Kidney (tissue), 13 donors: ENCODE measurements at regions not wholly inside any gene's neighbourhood (a gene's known extent, or its start where the extent isn't known, plus 50 kb on each side); places are given as distances from the start of the nearest gene placed in this dataset.
A peak's percentile ranks its signal among the peaks of the same experiment; 100 is the strongest.

ENCODE experiments used
- DNase-seq, 5 donors: peaks; one replicate each; pipeline ENCODE4 v3.0.0-alpha.2; 2013 to 2020
- FAIRE-seq: peaks from 2 replicates; lab custom pipeline; 2012; peaks lifted over from hg19 to GRCh38; lab: Jason Lieb, UNC
- H3K27ac ChIP-seq, 2 donors: one replicate each; pipeline ENCODE4 v1.7.0; 2013; ENCODE audit warnings: low read depth in 2 of 2, low read length in 2 of 2, inconsistent platforms in 1 of 2
- H3K27me3 ChIP-seq: one replicate; pipeline ENCODE4 v1.7.1; 2013; ENCODE audit warnings: low read length, inconsistent platforms; ENCODE audit not compliant: control insufficient read depth, insufficient read depth
- H3K36me3 ChIP-seq, 3 donors: one replicate each; pipeline versions ENCODE4 v1.7.0 to v1.7.1; 2013; ENCODE audit warnings: low read length in 3 of 3, control low read depth in 1 of 3, inconsistent platforms in 1 of 3; ENCODE audit not compliant: insufficient read depth in 3 of 3, control insufficient read depth in 2 of 3
- H3K4me1 ChIP-seq, 3 donors: one replicate each; pipeline versions ENCODE4 v1.7.0 to v1.7.1; 2013; ENCODE audit warnings: low read length in 3 of 3, inconsistent platforms in 1 of 3, low read depth in 1 of 3; ENCODE audit not compliant: control insufficient read depth in 2 of 3, insufficient read depth in 2 of 3
- H3K4me3 ChIP-seq, 3 donors: one replicate each; pipeline versions ENCODE4 v1.7.0 to v1.8.1; 2013; ENCODE audit warnings: low read length in 3 of 3, control low read depth in 1 of 3, inconsistent platforms in 1 of 3
- H3K9ac ChIP-seq, 3 donors: one replicate each; pipeline versions ENCODE4 v1.7.0 to v1.7.1; 2013; ENCODE audit warnings: low read length in 3 of 3, control low read depth in 1 of 3, inconsistent platforms in 1 of 3
- H3K9me3 ChIP-seq, 3 donors: one replicate each; pipeline versions ENCODE4 v1.7.0 to v1.7.1; 2013; ENCODE audit warnings: low read length in 3 of 3, control low read depth in 1 of 3, inconsistent platforms in 1 of 3; ENCODE audit not compliant: control insufficient read depth in 2 of 3, insufficient read depth in 1 of 3
- intact Hi-C: fragments of 100-400 bp; cut with DNase I; formaldehyde crosslinking; loops from one replicate; pipeline ENCODE4 v1.11.1; 2022
- TF ChIP-seq, protein P1 (sequence below): IDR thresholded peaks from 3 replicates; pipeline ENCODE4 v1.5.1; 2012; ENCODE audit warnings: mild to moderate bottlenecking, moderate library complexity, borderline replicate concordance; ENCODE audit not compliant: insufficient read depth; ENCODE audit errors: extremely low read depth
- donor health status: control.
- donor health status: control.
- donor health status: control.
- donor health status: control.
- donor health status: control.
- donor health status: DM: yes; HTN: yes; CAD: no.
- donor health status: Normal renal cell carcinoma (clear cell type).

DNA sequence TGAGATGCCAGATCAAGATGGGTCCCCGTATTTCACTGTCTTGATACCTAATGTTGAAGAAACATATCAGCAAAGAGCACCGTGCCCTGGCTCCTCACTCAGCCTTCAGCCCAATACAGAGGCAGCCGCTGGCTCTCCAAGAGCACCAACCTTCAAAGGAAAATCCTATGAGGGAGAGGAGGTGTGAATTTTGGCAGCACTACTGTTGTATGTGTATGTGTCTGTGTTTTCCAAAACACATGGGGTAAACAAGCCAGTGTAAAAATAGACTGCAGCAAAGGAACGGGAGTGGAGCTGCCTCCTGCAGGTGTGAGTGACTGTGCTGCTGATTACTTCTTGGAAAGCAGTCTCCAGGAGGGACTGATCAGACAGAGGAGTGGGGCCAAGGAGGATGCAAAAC is 194.0 kb upstream of the CDH5 start:
- Histone ChIP-seq H3K4me1 (no peaks in the 10 kb centered on the region), H3K27ac (no peak overlapping the region), H3K4me3 (no peak overlapping the region), H3K27me3 (no peaks in the 10 kb centered on the region), H3K9ac (no peak overlapping the region), H3K9me3 (no peaks in the 10 kb centered on the region), H3K36me3 (no peaks in the 10 kb centered on the region)
- intact Hi-C loops = no loop called here
- DNase-seq (no peak), FAIRE-seq (no peak)
- TF ChIP-seq, protein P1, sequence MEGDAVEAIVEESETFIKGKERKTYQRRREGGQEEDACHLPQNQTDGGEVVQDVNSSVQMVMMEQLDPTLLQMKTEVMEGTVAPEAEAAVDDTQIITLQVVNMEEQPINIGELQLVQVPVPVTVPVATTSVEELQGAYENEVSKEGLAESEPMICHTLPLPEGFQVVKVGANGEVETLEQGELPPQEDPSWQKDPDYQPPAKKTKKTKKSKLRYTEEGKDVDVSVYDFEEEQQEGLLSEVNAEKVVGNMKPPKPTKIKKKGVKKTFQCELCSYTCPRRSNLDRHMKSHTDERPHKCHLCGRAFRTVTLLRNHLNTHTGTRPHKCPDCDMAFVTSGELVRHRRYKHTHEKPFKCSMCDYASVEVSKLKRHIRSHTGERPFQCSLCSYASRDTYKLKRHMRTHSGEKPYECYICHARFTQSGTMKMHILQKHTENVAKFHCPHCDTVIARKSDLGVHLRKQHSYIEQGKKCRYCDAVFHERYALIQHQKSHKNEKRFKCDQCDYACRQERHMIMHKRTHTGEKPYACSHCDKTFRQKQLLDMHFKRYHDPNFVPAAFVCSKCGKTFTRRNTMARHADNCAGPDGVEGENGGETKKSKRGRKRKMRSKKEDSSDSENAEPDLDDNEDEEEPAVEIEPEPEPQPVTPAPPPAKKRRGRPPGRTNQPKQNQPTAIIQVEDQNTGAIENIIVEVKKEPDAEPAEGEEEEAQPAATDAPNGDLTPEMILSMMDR = no peak

DNA sequence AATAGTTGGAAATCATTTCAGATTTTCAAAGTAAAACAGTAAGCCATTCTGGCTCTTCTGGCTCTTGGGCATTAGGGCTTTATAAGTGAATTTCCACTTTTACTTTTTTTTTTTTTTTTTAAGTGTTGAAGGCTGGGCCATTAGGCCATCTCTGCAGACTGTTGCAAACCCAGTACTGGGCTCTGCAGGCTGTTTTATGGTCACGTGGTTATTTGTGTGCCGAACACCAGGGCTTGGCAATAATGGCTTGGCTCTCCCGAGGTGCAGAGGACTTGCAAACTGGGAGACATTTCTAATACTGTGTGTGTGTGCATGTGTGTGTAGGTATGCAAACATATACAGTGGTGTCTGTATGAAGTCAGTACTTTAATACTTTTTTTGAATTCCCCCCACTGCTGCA is 194.9 kb upstream of the CDH5 start:
- intact Hi-C loops = no loop called here
- TF ChIP-seq, protein P1 = no peak
- H3K9me3 ChIP-seq = no peaks in the 10 kb centered on the region
- FAIRE-seq = no peak
- no peaks in the 10 kb centered on the region for H3K36me3 ChIP-seq
- DNase-seq = no peak
- H3K27ac ChIP-seq = no peak overlapping the region
- no peak overlapping the region for H3K9ac ChIP-seq
- no peak overlapping the region for H3K4me3 ChIP-seq
- H3K4me1 ChIP-seq = no peaks in the 10 kb centered on the region
- H3K27me3 ChIP-seq = no peaks in the 10 kb centered on the region

DNA sequence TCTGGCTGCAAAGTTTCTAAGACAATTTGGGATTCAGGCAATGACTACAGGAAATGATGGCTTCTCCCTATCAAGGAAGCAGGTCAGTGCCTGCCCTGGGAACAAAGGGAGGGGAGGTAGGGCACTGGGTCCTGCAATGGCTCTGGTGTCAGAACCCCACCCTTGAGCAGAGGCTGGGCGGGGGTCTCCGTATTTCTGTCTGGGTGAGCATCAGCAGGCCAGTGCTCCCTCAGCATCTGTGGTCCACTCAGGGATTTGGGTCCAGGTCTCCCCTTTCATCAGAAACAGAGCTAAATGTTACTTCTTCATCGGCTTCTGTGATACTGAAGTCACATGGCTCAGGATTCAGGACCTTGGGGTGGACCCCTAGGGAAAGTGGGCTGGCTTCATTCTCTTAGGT is 195.5 kb upstream of the CDH5 start:
- Histone ChIP-seq H3K9ac (no peak overlapping the region), H3K4me3 (no peak overlapping the region), H3K9me3 (no peaks in the 10 kb centered on the region), H3K36me3 (no peaks in the 10 kb centered on the region), H3K27ac (no peak overlapping the region), H3K27me3 (no peaks in the 10 kb centered on the region), H3K4me1 (no peaks in the 10 kb centered on the region)
- intact Hi-C loops = no loop called here
- TF ChIP-seq, protein P1 = no peak
- DNase-seq = no peak
- FAIRE-seq = no peak

DNA sequence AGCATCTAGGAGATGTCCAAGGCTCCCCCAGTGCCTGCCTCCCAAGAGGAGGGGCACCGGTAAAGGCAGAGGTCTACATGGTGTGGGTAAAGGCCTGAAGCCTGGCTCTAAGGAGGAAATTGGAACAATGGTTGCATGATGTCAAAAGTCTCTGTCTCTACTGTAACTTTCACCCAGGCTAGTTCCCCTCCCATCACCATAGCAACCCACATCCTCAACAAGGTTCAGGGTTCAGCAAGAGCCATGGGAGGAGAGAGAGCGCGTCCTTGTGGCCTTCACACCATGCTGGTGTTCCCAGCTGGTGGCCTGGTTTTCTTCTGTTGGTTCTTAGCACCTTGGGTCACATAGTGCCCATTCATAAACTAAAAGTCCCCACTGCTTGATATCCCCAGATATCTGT is 196.7 kb upstream of the CDH5 start:
- Histone ChIP-seq H3K27ac (no peak overlapping the region), H3K4me3 (no peak overlapping the region), H3K9ac (no peak overlapping the region), H3K4me1 (no peaks in the 10 kb centered on the region), H3K36me3 (no peaks in the 10 kb centered on the region), H3K9me3 (no peaks in the 10 kb centered on the region), H3K27me3 (no peaks in the 10 kb centered on the region)
- intact Hi-C loops = no loop called here
- DNase-seq = peak in 1 of 5 donors; percentile 4
- no peak for FAIRE-seq
- TF ChIP-seq, protein P1 = no peak
